ENCODE measurements at regions not wholly inside any gene's neighbourhood (a gene's known extent, or its start where the extent isn't known, plus 50 kb on each side); places are given as distances from the start of the nearest gene placed in this dataset.

DNA sequence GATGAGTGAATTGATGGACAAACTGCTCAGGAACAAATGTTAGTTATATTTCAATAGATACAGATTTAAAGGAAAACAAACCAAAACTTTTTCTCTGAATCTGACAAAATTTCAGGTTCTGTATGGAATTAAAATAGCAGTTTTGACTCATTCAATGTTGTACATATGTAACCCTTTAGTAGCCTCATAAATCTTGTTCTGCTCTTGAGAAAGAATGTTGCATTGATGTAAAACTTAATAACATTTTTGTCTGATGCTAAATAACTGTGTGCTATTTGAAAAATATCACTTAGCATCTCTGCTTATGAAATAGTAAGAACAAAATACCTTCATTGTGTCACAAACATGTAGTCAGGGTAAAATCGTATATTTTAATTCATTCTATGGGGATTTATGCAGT lies 168.9 kb upstream of the NOVA1 start:
- H3K36me3 ChIP-seq, result no peaks in the 10 kb centered on the region
- DNase-seq, result no peak
- intact Hi-C loops (cut with DNase I; ENCODE audit: low total_unique reads), result no loop called here
- TF ChIP-seq EP300 (IDR thresholded peaks at IDR 0.05; ENCODE audit: low read depth) (no peak), POLR2A (IDR thresholded peaks at IDR 0.05) (no peak)
- H3K4me1 ChIP-seq, result peaks cover 0 to 3% (median 0%) of the 10 kb centered on the region in 4 donors
- no peaks in the 10 kb centered on the region for H3K27me3 ChIP-seq
- in situ Hi-C loops (cut with MboI; ENCODE audit: low pct_ligation_motif_present in 1 of 4, low pct_unique_long_range_greater_than_20kb in 1 of 4, low sequenced_read_pairs in 3 of 4), result no loop called here
- H3K4me3 ChIP-seq, result no peak overlapping the region
- WGBS, 2 donors (ENCODE audit: low coverage in 1 of 2), result 80 to 83% methylated on average over 1 of the region's 1 CpG
- H3K9me3 ChIP-seq, result no peaks in the 10 kb centered on the region
- no peak overlapping the region for H3K27ac ChIP-seq

DNA sequence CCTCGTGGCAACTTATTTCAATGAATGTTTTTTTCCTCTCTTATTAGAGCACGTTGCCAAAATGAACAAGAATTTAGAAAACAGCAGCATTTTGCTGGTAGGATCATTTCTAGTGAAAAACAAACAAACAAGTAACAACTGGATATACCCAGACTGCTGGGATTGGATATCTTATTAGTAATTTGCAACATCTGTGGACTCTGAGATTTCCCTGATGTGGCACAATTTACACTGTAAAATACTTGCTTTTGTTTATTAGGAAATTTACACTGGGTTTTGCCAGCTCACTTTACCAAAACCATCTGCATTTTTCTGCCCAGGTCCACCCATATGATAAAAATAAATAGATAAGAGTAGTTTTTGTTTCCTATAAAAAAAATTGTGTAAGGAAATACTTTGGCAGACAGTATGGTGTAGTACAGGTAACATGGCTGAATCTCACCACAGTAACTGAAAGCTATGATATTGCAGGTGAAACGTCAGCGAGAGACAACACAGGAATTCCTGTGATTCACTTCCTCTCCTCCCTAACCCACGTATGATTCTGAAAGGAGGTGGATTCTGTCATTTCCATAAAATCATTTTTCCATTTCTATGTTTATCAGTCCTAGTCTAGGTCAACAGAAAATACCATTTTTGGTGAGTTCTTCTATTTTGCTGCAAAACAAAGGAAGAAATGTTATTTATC lies 176.2 kb upstream of the NOVA1 start:
- TF ChIP-seq POLR2A (IDR thresholded peaks at IDR 0.05), result no peak
- no peak for TF ChIP-seq EP300 (IDR thresholded peaks at IDR 0.05; ENCODE audit: low read depth)
- TF ChIP-seq, protein P1, sequence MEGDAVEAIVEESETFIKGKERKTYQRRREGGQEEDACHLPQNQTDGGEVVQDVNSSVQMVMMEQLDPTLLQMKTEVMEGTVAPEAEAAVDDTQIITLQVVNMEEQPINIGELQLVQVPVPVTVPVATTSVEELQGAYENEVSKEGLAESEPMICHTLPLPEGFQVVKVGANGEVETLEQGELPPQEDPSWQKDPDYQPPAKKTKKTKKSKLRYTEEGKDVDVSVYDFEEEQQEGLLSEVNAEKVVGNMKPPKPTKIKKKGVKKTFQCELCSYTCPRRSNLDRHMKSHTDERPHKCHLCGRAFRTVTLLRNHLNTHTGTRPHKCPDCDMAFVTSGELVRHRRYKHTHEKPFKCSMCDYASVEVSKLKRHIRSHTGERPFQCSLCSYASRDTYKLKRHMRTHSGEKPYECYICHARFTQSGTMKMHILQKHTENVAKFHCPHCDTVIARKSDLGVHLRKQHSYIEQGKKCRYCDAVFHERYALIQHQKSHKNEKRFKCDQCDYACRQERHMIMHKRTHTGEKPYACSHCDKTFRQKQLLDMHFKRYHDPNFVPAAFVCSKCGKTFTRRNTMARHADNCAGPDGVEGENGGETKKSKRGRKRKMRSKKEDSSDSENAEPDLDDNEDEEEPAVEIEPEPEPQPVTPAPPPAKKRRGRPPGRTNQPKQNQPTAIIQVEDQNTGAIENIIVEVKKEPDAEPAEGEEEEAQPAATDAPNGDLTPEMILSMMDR (IDR thresholded peaks at IDR 0.05), result no peak
- TF ChIP-seq POLR2AphosphoS5 (IDR thresholded peaks at IDR 0.05), result no peak
- WGBS, 2 donors (ENCODE audit: low coverage in 1 of 2), result 65 to 75% methylated on average over 5 of the region's 5 CpGs
- no peaks in the 10 kb centered on the region for H3K4me1 ChIP-seq
- no peak overlapping the region for H3K4me3 ChIP-seq
- no peaks in the 10 kb centered on the region for H3K9me3 ChIP-seq
- in situ Hi-C loops (cut with MboI; ENCODE audit: low pct_ligation_motif_present in 1 of 4, low pct_unique_long_range_greater_than_20kb in 1 of 4, low sequenced_read_pairs in 3 of 4), result no loop called here
- intact Hi-C loops (cut with DNase I; ENCODE audit: low total_unique reads), result no loop called here
- no peak for DNase-seq
- no peaks in the 10 kb centered on the region for H3K36me3 ChIP-seq
- no peaks in the 10 kb centered on the region for H3K27me3 ChIP-seq
- H3K27ac ChIP-seq, result no peak overlapping the region

DNA sequence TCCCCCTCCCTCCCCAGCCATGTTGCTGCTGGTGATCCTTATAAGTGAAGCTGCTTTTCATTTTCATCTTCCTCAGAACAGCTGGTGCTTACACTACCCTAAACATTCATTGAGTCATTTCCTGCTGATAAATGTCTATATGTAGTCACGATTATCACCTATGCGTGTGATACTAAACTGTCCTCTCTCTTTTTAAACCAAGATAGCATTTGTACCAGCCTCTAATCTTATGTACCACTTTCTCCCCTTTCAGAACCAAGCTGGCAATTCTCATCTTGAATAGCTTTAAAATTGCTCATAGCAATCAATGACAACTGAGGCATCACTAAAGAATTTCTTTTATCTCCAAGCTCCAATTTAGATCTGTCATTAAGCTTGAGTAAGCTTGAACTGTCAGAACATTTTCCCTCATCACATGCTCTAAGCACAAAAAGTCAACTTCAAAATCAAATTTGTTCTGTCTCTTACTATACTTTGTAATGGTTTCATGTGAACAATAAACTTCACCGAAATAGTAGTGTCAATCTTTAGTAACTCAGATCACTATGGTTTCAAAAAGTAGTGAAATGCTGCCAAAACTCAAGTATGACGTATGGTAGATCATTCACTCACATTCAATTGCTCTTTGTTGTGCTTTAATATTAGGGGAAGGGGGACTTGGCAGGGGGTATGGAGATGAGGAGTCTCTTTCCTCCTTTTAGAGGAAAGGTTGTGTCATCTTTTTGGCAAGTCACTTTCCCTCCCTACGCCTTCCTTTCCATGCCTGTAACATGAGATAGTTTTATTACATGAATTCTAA lies 178.1 kb upstream of the NOVA1 start:
- no peak for DNase-seq
- 68 to 71% methylated on average over 5 of the region's 5 CpGs for WGBS, 2 donors (ENCODE audit: low coverage in 1 of 2)
- intact Hi-C loops (cut with DNase I; ENCODE audit: low total_unique reads), result no loop called here

DNA sequence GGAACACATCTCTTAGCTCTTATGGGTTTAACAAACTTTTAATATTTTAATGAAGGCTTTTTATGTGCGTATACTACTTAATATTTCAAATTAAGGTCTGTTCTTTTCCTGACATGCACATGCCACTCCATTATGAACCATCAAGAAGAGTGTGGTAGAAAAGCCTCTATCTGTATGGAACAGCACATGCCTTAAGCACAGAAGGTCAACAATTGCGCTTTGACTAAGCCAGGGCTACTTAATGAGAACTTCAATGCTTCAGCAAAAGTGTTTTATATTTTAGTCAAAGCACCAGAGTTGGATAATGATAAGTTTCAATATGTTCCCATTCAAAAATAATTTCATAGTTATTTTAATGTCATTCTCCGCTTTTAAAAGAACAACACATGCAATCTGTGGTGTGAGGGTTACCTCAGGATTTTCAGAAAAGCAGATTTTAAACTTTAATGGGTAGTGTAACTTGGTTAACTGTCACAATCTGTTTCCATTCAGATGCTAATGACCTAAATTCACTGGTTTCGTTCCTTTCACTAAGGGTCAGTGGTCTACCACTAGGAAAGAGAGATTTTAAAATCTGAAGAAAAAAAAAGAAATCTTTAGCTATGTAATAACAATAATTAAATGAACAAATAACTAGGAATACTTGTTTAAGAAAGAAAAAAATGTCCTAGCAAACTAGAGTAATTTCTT lies 193.4 kb upstream of the NOVA1 start:
- H3K4me3 ChIP-seq, result no peak overlapping the region
- TF ChIP-seq, protein P1 (IDR thresholded peaks at IDR 0.05), result no peak
- TF ChIP-seq POLR2A (IDR thresholded peaks at IDR 0.05) (no peak), EP300 (IDR thresholded peaks at IDR 0.05; ENCODE audit: low read depth) (no peak)
- no peaks in the 10 kb centered on the region for H3K4me1 ChIP-seq
- no peak for DNase-seq
- in situ Hi-C loops (cut with MboI; ENCODE audit: low pct_ligation_motif_present in 1 of 4, low pct_unique_long_range_greater_than_20kb in 1 of 4, low sequenced_read_pairs in 3 of 4) (no loop called here), intact Hi-C loops (cut with DNase I; ENCODE audit: low total_unique reads) (no loop called here)
- H3K27ac ChIP-seq, result no peak overlapping the region
- H3K9me3 ChIP-seq, result no peaks in the 10 kb centered on the region
- no peaks in the 10 kb centered on the region for H3K36me3 ChIP-seq
- WGBS, 2 donors (ENCODE audit: low coverage in 1 of 2), result 70 to 71% methylated on average over 4 of the region's 4 CpGs
- H3K27me3 ChIP-seq, result no peaks in the 10 kb centered on the region

More for the DNA sequence above, 178.1 kb upstream of the NOVA1 start:
- H3K4me3 ChIP-seq, result no peak overlapping the region
- no peaks in the 10 kb centered on the region for H3K36me3 ChIP-seq
- H3K27ac ChIP-seq, result no peak overlapping the region
- no peak for TF ChIP-seq POLR2AphosphoS5 (IDR thresholded peaks at IDR 0.05)
- no peak for TF ChIP-seq POLR2A (IDR thresholded peaks at IDR 0.05)
- TF ChIP-seq, protein P1 (IDR thresholded peaks at IDR 0.05), result no peak
- no peak for TF ChIP-seq EP300 (IDR thresholded peaks at IDR 0.05; ENCODE audit: low read depth)
- no peaks in the 10 kb centered on the region for H3K9me3 ChIP-seq
- H3K4me1 ChIP-seq, result no peaks in the 10 kb centered on the region
- H3K27me3 ChIP-seq, result no peaks in the 10 kb centered on the region
- in situ Hi-C loops (cut with MboI; ENCODE audit: low pct_ligation_motif_present in 1 of 4, low pct_unique_long_range_greater_than_20kb in 1 of 4, low sequenced_read_pairs in 3 of 4), result no loop called here
